Suprapubic skin (tissue), 4 donors: ENCODE measurements at regions not wholly inside any gene's neighbourhood (a gene's known extent, or its start where the extent isn't known, plus 50 kb on each side); places are given as distances from the start of the nearest gene placed in this dataset.

Source experiments
- EP300 ChIP-seq: sonication (generic); formaldehyde crosslinking; IDR thresholded peaks from one replicate; pipeline ENCODE4 v1.6.1; 2017; ENCODE audit warnings: antibody characterized with exemption
- POLR2A ChIP-seq, 2 donors: fragments of 450-650 bp; IDR thresholded peaks; one replicate each; pipeline ENCODE4 v1.6.1; 2017; ENCODE audit warnings: antibody characterized with exemption in 2 of 2, mild to moderate bottlenecking in 2 of 2, moderate library complexity in 2 of 2
- POLR2AphosphoS5 ChIP-seq, 3 donors: sonication (generic); formaldehyde crosslinking; IDR thresholded peaks; one replicate each; pipeline ENCODE4 v1.6.1; 2017; ENCODE audit warnings: antibody characterized with exemption in 3 of 3
- TF ChIP-seq, protein P1 (sequence below), 2 donors: fragments of 200-600 bp in 1 of 2; fragments of 450-650 bp in 1 of 2; sonication (generic) in 1 of 2; IDR thresholded peaks; one replicate each; pipeline ENCODE4 v1.5.1; 2016 to 2019; ENCODE audit warnings: antibody characterized with exemption in 2 of 2, mild to moderate bottlenecking in 1 of 2, moderate library complexity in 1 of 2

DNA sequence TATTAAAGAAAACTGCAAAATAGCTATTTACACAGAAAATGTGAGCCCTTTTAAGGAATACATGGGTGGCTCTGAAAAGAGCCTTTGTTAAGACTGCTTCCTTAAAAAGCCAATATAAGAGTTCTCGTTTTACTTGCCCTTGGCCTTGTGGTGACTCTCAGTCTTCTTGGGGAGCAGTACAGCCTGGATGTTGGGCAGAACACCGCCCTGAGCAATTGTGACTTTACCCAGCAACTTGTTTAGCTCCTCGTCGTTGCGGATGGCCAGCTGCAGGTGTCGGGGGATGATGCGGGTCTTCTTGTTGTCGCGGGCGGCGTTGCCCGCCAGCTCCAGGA is 111.5 kb downstream of the HFE start:
- TF ChIP-seq, protein P1, sequence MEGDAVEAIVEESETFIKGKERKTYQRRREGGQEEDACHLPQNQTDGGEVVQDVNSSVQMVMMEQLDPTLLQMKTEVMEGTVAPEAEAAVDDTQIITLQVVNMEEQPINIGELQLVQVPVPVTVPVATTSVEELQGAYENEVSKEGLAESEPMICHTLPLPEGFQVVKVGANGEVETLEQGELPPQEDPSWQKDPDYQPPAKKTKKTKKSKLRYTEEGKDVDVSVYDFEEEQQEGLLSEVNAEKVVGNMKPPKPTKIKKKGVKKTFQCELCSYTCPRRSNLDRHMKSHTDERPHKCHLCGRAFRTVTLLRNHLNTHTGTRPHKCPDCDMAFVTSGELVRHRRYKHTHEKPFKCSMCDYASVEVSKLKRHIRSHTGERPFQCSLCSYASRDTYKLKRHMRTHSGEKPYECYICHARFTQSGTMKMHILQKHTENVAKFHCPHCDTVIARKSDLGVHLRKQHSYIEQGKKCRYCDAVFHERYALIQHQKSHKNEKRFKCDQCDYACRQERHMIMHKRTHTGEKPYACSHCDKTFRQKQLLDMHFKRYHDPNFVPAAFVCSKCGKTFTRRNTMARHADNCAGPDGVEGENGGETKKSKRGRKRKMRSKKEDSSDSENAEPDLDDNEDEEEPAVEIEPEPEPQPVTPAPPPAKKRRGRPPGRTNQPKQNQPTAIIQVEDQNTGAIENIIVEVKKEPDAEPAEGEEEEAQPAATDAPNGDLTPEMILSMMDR (IDR thresholded peaks at IDR 0.05) = no peak
- TF ChIP-seq POLR2A (IDR thresholded peaks at IDR 0.05) = no peak
- TF ChIP-seq POLR2AphosphoS5 (IDR thresholded peaks at IDR 0.05) = no peak
- TF ChIP-seq EP300 = no peak
